GM12878 (cell line): ENCODE measurements at regions not wholly inside any gene's neighbourhood (a gene's known extent, or its start where the extent isn't known, plus 50 kb on each side); places are given as distances from the start of the nearest gene placed in this dataset.

Experiments
- ATAC-seq: fragments of 200-7000 bp; cut with Tn5 transposase; 3 replicates; pipeline ENCODE4 v1.9.1; 2020; ENCODE audit warnings: mild to moderate bottlenecking, moderate library complexity
- BruUV-seq: library from RNA; stranded (reverse); fragments of 400-500 nt; replicated peaks from 2 replicates; lab custom pipeline; 2021; lab: Mats Ljungman, UMichigan
- CTCF ChIA-PET: fragments of 300-600 bp; sonication (Branson Sonifier 250); formaldehyde crosslinking; extraction: SDS; loops from one replicate; lab custom pipeline; 2021; ENCODE audit warnings: inconsistent platforms; lab: Yijun Ruan, JAX
- POLR2A ChIA-PET: fragments of 350-600 bp; formaldehyde crosslinking; extraction: SDS; loops from one replicate; lab custom pipeline; 2021; ENCODE audit warnings: inconsistent platforms; lab: Charles Lee
- RAD21 ChIA-PET: fragments of 300-600 bp; sonication (Branson Sonifier 250); formaldehyde crosslinking; loops from one replicate; lab custom pipeline; 2023; ENCODE audit warnings: antibody characterized with exemption; ENCODE audit not compliant: unreplicated experiment; lab: Charles Lee
- SMC1A ChIA-PET: fragments of 300-600 bp; sonication (Branson Sonifier 250); formaldehyde crosslinking; loops from one replicate; lab custom pipeline; 2023; ENCODE audit not compliant: unreplicated experiment, uncharacterized antibody; lab: Charles Lee
- DNase-seq: peaks from one replicate; pipeline ENCODE4 v3.0.0-alpha.2; 2011; ENCODE audit warnings: low read depth, low spot score
- FAIRE-seq: peaks from 3 replicates; lab custom pipeline; 2011; peaks lifted over from hg19 to GRCh38; lab: Jason Lieb, UNC
- H2AFZ ChIP-seq: 2 replicates; pipeline ENCODE4 v1.6.0; 2011; ENCODE audit warnings: low read depth, low read length, control low read depth; ENCODE audit not compliant: control insufficient read depth
- H3K27ac ChIP-seq: 2 replicates; pipeline ENCODE4 v1.5.1; 2011; ENCODE audit warnings: control low read depth; ENCODE audit not compliant: control insufficient read depth, insufficient read depth
- H3K27me3 ChIP-seq, 2 experiments: replicated peaks in 1 of 2; 2 replicates each; pipeline versions ENCODE4 v1.6.0 to v1.6.1; 2011; ENCODE audit warnings: low read length in 1 of 2; ENCODE audit not compliant: control insufficient read depth in 2 of 2, insufficient read depth in 2 of 2
- H3K36me3 ChIP-seq, 2 experiments: 2 replicates each; pipeline ENCODE4 v1.5.1; 2011; ENCODE audit warnings: low read length in 1 of 2; ENCODE audit not compliant: control insufficient read depth in 2 of 2, insufficient read depth in 2 of 2
- H3K4me1 ChIP-seq: 2 replicates; pipeline ENCODE4 v1.6.1; 2011; ENCODE audit warnings: mild to moderate bottlenecking, low read length, moderate library complexity, mixed read lengths; ENCODE audit not compliant: control insufficient read depth, insufficient read depth
- H3K4me2 ChIP-seq: 2 replicates; pipeline ENCODE4 v1.6.0; 2011; ENCODE audit warnings: control low read depth; ENCODE audit not compliant: control insufficient read depth, insufficient read depth
- H3K4me3 ChIP-seq: fragments of 200-600 bp; sonication (generic); 2 replicates; pipeline ENCODE4 v1.5.1; 2016
- H3K79me2 ChIP-seq: 2 replicates; pipeline ENCODE4 v1.6.0; 2011; ENCODE audit warnings: low read length; ENCODE audit not compliant: control insufficient read depth, insufficient read depth
- H3K9ac ChIP-seq: 2 replicates; pipeline ENCODE4 v1.8.0; 2011; ENCODE audit warnings: low read length, control low read depth, mixed read lengths; ENCODE audit not compliant: control insufficient read depth, insufficient read depth
- H3K9me3 ChIP-seq: replicated peaks from 3 replicates; pipeline ENCODE4 v1.5.1; 2011; ENCODE audit warnings: mild to moderate bottlenecking, low read length; ENCODE audit not compliant: control insufficient read depth, insufficient read depth
- H4K20me1 ChIP-seq: 2 replicates; pipeline ENCODE4 v1.6.0; 2011; ENCODE audit not compliant: control insufficient read depth, insufficient read depth
- ASH2L ChIP-seq: fragments of 300-600, 200-600 bp; sonication (generic); IDR thresholded peaks from 2 replicates; pipeline ENCODE4 v1.6.1; 2017; ENCODE audit warnings: low read depth, mild to moderate bottlenecking, borderline replicate concordance
- BCL11A ChIP-seq: IDR thresholded peaks from 2 replicates; pipeline ENCODE4 v1.6.1; 2011; ENCODE audit warnings: low read depth, low read length
- CHD2 ChIP-seq: IDR thresholded peaks from 2 replicates; pipeline ENCODE4 v1.6.1; 2011; ENCODE audit warnings: low read depth, low read length, improper control_type of control experiment, borderline replicate concordance
- NFIC ChIP-seq: IDR thresholded peaks from 2 replicates; pipeline ENCODE4 v1.6.1; 2012; ENCODE audit warnings: low read depth, mild to moderate bottlenecking, inconsistent platforms, low read length, moderate library complexity
- POU2F2 ChIP-seq: IDR thresholded peaks from 3 replicates; pipeline ENCODE4 v1.6.1; 2011; ENCODE audit warnings: low read depth, mild to moderate bottlenecking, low read length, borderline replicate concordance
- TCF7 ChIP-seq: IDR thresholded peaks from 2 replicates; pipeline ENCODE4 v1.6.1; 2014; ENCODE audit warnings: antibody characterized with exemption, borderline replicate concordance
- WGBS: methylation state at CpG from one replicate; pipeline ENCODE4 v1.1.6; 2016; ENCODE audit warnings: low lambda C conversion rate; ENCODE audit not compliant: insufficient replicate concordance, insufficient coverage; ENCODE audit errors: missing lambda C conversion rate; 5-methylcytosine and 5-hydroxymethylcytosine counted together
- in situ Hi-C: fragments of 300-500 bp; cut with MboI; formaldehyde crosslinking; loops from 9 replicates; pipeline ENCODE4 v1.14.3; 2018; ENCODE audit warnings: mixed read lengths
- intact Hi-C: fragments of 100-400 bp; cut with micrococcal nuclease; formaldehyde crosslinking; loops from one replicate; pipeline ENCODE4 v1.14.2; 2022; ENCODE audit not compliant: unreplicated experiment
- TF ChIP-seq, protein P1 (sequence below): fragments of 450-650 bp; formaldehyde crosslinking; IDR thresholded peaks from 2 replicates; pipeline ENCODE4 v1.4.0; 2020; ENCODE audit warnings: mild to moderate bottlenecking, moderate library complexity

- Histone ChIP-seq H3K4me1 (no peaks in the 10 kb centered on the region), H3K27me3 (no peaks in the 10 kb centered on the region; a peak in 1 of 4 replicates), H3K36me3 (no peaks in the 10 kb centered on the region), H3K4me3 (no peak overlapping the region), H3K4me2 (no peak overlapping the region), H4K20me1 (no peaks in the 10 kb centered on the region), H3K79me2 (no peaks in the 10 kb centered on the region), H2AFZ (no peak overlapping the region), H3K9ac (no peak overlapping the region), H3K9me3 (no peaks in the 10 kb centered on the region), H3K27ac (no peak overlapping the region)
- no TSS peak for BruUV-seq
- FAIRE-seq (no peak), DNase-seq (no peak), ATAC-seq (no peak)
- ChIA-PET RAD21 (no interaction called here), SMC1A (interaction anchor here (1.1 kb wide), 1 partner anchor 11 kb away, joined by 5 read pairs; no protein-coding TSS in a partner anchor), CTCF (no interaction called here), POLR2A (no interaction called here)
- in situ Hi-C loops = no loop called here
- 54% methylated on average over 6 of the region's 6 CpGs for WGBS
- TF ChIP-seq TCF7 (no peak), BCL11A (no peak), CHD2 (no peak), POU2F2 (no peak), NFIC (no peak), ASH2L (no peak)
- TF ChIP-seq, protein P1, sequence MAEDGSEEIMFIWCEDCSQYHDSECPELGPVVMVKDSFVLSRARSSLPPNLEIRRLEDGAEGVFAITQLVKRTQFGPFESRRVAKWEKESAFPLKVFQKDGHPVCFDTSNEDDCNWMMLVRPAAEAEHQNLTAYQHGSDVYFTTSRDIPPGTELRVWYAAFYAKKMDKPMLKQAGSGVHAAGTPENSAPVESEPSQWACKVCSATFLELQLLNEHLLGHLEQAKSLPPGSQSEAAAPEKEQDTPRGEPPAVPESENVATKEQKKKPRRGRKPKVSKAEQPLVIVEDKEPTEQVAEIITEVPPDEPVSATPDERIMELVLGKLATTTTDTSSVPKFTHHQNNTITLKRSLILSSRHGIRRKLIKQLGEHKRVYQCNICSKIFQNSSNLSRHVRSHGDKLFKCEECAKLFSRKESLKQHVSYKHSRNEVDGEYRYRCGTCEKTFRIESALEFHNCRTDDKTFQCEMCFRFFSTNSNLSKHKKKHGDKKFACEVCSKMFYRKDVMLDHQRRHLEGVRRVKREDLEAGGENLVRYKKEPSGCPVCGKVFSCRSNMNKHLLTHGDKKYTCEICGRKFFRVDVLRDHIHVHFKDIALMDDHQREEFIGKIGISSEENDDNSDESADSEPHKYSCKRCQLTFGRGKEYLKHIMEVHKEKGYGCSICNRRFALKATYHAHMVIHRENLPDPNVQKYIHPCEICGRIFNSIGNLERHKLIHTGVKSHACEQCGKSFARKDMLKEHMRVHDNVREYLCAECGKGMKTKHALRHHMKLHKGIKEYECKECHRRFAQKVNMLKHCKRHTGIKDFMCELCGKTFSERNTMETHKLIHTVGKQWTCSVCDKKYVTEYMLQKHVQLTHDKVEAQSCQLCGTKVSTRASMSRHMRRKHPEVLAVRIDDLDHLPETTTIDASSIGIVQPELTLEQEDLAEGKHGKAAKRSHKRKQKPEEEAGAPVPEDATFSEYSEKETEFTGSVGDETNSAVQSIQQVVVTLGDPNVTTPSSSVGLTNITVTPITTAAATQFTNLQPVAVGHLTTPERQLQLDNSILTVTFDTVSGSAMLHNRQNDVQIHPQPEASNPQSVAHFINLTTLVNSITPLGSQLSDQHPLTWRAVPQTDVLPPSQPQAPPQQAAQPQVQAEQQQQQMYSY (CRISPR knock-in tag) = no peak
- intact Hi-C loops = no loop called here
Measured at GRCh38 chr2:164186591-164186990, 434.7 kb downstream of the GRB14 start.
